ENCODE measurements at regions not wholly inside any gene's neighbourhood (a gene's known extent, or its start where the extent isn't known, plus 50 kb on each side); places are given as distances from the start of the nearest gene placed in this dataset.

DNA sequence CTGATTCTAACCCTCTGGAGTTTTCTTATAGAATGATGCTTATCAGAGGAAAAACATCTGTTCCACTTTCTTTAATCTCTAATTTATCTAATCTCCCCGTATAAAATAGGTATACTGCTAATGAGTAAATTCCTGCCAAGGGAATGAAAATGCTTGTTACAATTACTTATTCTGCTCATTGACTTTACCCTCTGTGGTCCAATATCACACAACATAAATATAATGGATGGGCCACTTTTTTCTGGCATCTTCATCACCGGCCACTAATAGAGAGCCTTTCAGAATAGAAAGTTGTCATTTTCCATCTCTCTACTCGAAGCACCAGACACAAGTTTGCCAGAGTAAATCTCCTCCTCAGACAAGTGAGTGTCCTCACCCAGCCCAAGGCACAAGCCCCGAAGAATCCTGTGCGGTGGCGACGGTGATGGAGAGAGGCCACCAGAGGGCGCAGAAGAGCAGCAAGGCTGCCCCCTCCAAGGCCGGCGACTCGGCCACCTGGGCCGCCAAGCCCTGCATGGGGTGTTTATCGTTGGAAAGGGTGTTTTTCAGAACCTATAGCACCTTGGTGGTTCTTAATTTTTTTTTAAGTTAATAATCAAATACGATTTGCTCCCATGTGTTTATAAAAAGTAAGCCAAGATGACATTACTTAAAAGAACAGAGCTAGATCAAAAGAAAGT lies 212.9 kb upstream of the ARID1B start:
- DNase-seq (ENCODE audit: low read depth), result peak; percentile 24

DNA sequence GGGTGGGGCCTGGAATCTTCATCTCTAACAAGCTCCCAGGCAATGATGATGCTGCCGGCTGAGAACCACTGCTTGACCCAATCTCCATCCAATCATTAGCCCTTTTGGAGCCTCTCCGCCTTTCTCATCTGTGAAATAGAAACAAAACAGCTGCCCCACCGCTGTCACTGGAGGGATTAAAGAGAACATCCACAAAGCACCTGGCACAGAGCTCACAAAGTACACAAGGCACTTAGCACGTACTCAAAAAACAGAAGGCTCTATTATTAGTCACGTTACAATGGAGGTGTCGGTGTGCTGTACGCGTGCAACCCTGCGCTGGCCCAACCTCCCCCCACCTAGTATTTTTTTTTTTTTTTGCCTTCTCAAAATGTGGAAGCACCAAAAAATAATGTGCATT lies 213.5 kb upstream of the ARID1B start:
- DNase-seq (ENCODE audit: low read depth), result no peak

DNA sequence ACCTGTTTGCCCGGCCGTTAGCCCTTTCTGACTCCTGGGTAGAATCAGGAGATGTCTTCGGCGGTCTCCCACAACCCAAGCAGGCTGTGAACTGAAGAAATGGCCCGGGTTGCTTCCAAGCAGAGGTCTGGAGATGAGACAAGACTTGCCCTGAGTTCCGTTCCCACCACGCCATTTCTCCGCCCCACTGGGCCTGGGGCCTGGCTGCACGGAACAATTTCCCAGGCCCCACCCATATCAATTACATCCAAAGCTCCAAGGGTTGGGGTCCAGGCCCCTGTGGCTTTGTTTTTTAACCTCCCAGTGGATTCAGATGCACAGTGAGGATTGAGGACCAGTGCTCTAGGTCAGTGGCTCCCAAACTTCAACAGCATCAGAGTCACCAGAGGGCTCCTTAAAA lies 214.5 kb upstream of the ARID1B start:
- no peak for DNase-seq (ENCODE audit: low read depth)

DNA sequence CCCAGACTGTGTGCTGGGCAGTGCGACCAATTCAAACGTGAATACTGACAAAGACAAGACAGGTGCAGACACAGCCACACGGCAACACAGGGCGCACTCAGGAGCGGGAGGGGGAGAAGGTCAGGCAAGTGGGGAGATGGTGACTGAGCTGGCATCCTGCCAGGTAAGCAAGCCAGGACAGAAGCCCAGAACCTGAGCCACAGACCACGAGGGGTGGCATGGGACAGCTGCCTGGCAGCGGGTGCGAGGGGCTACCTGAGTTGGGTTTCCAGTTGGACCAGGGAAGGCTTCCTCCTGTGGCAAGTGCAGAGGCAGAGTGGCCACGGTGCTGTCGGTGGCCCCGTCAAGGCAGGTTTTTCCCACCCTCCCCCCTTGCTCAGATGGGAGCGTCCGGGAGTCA lies 215.2 kb upstream of the ARID1B start:
- no peak for DNase-seq (ENCODE audit: low read depth)

DNA sequence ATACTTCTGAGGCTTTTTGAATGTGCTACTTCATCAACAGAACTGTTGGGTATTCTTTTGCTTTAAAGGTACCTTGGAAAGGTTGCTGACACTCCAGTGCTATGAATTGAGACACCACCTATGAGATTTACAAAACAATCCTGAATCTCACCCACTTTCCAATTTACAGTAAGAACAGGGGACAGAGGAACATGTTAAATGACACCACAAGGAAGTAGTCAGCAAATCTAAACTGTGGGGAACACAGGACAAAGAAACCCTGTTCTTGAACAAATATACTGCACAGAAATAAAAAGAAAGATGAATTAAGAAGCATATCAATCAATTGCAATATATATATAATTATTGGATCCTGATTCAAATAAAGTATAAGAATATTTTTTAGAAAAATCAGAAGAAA lies 216.7 kb upstream of the ARID1B start:
- no peak for DNase-seq (ENCODE audit: low read depth)

DNA sequence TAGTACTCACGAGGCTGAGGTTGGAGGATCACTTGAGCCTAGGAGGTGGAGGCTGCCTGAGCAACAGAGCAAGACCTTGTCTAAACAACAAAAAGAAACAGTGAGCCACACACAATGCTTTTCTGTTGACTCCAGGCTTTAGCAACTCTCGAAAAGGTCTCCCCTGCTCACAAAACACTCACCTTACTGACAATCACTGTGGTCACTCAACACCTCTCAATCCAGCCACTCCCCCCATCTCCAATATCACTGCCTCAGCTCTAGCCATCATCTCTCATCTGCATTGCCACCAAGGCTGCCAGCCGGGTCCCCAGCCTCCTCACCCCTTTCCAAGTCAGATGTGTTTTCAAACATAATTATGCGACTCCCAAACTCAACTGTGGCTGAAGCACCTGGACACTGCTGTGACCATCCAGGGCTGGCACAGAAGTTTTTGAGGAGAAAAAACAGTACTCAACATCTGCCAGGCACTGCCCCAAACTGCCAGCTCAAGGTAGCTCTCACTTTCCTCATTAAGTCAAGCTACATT lies 218.0 kb upstream of the ARID1B start:
- no peak for DNase-seq (ENCODE audit: low read depth)

DNA sequence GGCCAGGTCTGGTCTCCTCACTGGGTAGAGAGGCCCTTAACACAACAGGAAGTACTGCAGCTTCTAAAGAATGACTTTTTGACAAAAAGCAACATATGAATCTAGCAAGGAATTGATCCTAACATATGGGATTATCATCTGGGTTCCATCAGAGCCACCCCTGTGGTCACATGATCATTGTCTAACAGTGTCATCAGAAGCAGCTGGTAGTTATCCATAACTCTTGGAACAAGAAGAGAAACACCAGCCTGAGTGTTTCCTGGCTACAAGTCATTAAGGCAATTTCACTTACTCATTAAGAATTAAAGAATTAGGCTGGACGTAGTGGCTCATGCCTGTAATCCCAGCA lies 219.3 kb upstream of the ARID1B start:
- DNase-seq (ENCODE audit: low read depth), result no peak

DNA sequence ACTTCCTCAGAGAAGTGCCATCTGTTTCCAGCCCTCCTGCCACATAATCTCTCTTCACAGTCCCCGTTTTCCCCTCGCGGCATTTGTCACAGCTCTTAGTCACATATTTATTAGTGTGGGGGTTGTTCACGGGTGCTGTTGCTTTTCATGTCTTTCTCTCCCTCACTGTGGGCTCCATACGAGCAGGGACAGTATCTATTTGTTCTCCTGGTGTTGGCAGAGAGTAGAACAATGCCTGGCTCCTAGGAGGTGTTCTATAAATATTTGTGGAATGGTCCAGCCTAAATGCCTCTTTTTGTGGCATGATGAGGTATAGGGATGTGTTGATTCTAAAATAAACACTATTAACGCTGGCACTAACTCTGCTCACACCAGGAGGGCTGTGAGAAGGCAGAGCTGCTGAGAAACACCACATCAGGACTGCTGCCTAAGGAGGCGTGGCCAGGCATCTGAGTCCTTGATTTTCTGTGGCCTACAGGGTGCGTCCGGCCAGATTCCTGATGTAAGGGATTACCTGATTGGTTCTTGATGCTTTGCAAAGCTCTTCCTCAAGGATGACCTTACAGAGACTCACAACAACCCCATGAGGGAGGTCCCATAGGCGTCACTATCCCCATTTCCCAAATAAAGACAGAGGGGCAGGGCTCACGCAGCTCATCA lies 219.8 kb upstream of the ARID1B start:
- no peak for DNase-seq (ENCODE audit: low read depth)

DNA sequence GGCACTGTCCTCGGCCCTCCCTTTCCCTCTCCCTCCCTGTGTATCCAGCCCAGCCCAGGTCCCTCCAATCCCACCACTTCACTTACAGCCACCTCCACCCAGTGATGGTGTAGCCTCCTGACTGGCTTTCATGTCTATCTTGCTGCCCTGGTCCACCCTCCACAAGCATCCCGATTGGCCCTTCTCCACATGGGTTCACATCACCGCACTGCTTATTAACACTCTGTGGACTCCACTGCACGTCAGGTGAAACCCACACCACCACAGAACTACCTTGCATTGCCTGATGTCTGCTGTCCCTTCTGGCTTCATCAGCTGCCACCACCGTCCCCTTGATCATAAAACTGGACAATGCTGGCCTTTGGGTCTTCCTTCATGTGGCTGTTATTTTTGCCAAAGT lies 220.4 kb upstream of the ARID1B start:
- DNase-seq (ENCODE audit: low read depth), result no peak

DNA sequence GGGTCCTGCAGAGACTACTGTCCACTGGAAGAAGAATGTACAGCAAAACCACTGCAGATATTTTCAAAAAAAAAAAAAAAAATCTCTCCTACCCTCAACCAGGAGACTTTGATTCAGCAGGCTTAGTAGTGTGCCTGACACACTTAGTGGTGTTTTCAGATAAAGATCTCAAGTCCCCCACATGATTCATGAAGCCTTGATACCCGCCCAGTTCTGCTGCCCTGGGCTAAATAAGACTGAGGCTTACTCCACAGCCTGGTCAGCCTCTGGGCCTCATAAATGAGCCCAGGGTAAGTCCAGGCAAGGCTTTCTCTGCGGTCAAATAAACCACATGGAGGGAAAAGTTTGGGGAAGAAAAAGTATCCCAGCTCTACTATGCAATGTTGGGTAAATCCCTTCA lies 222.1 kb upstream of the ARID1B start:
- no peak for DNase-seq (ENCODE audit: low read depth)

DNA sequence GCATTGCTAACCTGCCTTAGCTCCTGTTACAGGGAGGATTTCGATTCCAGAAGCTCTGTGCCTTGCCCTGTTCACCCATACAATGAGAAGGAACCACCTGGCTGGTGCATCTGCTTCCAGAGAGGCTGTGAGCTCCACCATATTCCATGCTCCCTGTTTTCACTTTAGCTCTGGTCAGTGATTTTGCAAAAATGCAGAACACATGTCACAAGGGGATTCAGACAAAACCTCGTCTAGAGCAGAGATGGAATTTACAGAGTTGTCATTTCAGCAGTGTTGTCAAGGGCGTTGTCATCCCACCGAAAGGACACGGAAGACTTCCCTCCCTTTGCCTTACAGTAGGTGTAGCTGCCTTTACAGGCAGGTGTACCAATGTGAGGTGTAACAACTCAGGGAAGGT lies 223.0 kb upstream of the ARID1B start:
- DNase-seq (ENCODE audit: low read depth), result no peak

DNA sequence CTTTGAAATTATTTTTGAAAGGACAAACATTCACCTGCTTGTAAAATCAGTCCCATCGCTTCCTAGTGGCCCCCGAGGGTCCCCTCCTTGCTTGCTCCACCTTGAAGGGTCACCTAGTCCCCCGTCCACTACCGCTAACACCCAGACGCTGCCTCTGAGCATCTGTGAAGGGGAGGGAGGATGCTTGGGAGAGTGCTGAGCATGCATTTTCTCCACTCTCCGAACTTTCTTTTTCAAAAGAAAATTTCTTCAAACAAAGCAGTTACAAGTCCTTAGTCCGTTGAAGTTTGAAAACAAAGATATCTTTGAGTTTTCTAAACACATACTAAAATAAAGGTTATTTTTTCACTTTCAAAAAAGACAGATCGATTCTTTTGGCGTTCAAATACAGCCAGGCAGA lies 224.3 kb upstream of the ARID1B start:
- no peak for DNase-seq (ENCODE audit: low read depth)

DNA sequence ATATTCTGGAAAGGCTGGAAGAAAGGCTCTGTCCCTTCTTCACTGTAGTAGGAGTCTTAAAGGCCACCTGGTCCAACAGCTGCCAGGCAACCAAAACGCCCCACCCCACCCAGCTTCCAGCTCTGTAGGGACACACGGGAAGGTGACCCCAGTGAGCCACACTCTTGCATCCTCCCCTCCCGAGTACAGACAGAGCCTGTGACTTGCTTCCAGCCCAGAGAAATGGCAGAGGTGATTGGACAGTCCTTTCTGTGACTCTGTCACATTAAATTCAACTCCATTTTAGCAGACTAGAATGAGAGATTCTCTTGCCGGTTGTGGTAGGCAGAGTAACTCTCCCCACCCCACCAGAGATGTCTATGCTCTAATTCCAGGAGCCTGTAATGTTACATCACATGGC lies 226.2 kb upstream of the ARID1B start:
- DNase-seq (ENCODE audit: low read depth), result no peak

DNA sequence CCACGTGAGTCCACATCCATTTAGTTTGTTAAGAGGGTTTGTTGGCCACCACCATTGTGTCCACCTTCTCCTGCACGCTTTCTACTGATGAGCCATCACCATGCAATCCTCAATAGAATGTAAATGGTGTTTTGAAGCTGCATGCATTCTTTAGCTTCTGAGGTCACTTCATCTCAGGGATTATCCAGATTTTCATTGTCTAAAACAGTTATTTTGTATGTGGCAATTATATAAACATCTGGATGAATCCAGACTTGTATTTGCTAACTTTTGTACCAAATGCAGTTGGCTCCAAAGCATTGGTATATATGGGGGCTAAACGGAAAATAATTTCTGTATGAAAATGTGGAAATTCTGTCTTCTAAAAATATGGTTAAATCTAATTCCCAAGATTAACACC lies 231.2 kb upstream of the ARID1B start:
- no peak for DNase-seq (ENCODE audit: low read depth)

DNA sequence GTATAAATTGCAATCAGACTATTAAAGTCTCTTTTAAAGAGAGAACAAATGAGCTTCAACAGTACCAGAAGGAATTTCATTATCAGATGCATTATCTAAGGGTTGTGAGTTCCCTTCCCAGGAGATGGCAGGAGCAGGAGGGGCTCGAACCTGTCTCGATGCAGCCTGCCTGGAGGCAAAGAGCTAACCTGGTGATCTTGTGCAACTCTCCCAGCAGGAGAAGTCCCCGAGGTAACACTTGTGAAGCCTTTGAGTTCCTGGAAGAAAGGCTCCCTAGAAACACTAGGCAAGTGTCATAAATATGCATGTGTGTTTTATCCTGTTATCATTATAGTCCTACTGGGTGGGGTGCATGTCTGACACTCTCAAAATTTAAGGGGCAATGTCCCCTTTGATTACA lies 232.2 kb upstream of the ARID1B start:
- no peak for DNase-seq (ENCODE audit: low read depth)

DNA sequence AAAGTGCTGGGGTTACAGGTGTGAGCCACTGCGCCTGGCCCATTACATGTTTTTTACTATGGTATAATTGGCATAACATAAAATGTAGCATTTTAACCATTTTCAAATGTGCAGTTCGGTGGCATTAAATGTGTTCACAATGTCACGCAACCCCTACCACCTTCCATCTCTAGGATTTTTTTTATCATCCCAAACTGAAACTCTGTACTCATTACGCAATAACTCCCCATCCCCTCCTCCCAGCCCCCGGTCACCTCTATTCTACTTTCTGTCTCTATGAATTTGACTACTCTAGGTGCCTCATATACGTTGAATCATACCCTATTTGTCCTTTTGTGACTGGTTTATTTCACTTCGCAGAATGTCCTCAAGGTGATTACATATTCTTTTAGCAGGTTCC lies 233.1 kb upstream of the ARID1B start:
- no peak for DNase-seq (ENCODE audit: low read depth)

DNA sequence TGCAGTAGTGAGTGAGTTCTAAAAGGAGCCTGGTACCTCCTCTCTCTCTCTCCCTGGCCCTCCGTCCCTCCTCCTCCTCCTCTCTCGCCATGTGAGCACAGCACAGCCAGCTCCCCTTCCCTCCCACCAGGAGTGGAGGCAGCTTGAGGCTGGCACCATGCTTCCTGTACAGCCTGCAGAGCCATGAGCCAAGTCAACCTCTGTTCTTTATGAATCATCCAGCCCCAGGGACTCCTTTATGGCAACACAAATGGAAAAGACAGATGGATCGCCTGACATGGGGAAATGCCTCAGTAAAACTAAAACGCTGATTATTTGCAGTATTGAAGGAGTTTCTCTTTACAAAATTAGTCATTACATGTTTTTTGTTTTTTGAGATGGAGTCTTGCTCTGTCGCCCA lies 233.7 kb upstream of the ARID1B start:
- no peak for DNase-seq (ENCODE audit: low read depth)

DNA sequence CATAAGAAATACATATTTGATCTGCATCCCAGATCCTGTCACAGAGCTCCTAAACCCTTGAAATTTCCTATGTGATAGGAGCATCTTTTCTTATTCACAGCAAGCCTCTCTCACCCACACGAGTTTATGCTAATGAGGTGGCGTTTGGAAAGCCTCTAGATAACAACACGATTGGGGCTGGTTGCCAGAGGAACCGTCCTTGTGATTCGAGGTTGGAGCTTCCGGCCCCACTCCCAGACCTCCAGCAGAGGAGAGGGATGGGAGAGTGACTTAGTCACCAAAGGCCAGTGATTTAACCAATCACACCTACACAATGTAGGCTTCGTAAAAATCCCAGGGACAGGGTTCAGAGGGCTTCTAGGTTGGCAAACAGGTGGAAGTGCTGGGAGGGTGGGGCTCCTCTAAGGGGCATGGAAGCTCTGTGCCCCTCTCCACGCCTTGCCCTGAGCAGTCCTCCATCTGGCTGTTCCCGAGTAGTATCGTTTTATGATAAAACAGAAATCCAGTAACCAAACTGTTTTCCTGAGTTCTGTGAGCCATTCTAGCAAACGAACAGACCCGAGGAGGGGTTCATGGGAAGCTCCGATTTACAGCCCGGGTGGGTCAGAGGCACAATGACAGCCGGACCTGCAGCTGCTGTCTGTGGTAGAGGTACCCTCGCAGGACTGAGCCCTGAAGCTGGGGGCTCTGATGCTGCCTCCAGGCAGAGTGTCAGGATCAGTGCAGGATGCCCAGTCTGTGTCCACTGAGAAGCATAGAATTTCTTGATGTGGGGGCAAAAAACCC lies 238.1 kb upstream of the ARID1B start:
- DNase-seq (ENCODE audit: low read depth), result no peak

DNA sequence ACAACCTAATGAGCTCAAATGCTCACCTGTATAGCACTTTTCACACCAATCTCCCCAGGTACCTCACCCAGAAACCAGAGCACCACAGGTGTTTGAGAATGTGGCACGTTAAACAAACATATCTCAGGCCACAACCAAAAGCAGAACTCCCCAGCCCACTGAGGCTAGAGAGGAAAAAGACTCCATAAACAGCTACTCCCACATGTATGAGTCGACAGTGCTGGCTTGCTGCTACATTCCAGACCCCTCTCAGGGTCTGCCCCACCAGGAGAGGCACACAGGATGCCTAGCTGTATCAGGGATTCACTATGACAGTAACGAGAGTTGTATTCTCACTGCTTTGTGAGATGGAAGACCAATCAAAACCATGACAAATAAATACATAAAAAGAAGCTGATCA lies 242.6 kb upstream of the ARID1B start:
- DNase-seq (ENCODE audit: low read depth), result no peak

DNA sequence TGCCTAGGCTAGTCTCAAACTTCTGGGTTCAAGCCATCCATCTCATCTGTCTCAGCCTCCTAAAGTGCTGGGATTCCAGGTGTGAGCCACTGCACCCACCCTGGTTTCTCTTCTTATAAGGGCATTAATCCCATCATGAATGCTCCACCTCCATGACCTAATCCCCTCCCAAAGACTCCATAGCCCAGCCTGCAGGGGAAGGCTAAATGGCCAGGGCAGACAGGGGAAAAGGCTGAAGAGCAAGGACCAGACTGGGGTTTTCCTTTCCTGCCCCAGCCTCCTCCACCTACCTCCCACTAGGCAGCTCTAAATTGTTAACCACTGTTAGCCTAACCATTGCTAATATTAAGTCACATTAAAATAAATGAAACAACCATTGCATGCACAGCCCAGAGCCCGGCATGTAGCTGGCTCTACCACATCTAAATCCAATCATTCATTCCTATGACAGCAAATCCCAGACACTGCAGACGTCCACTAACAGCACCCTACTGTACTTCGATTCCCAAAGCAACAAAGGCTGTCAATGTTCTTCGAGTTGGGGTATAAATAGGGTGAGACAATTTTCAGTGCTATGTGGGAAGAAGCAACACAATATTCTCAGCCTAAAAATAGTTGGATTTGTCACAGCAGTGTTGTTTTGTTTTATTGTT lies 243.2 kb upstream of the ARID1B start:
- no peak for DNase-seq (ENCODE audit: low read depth)

DNA sequence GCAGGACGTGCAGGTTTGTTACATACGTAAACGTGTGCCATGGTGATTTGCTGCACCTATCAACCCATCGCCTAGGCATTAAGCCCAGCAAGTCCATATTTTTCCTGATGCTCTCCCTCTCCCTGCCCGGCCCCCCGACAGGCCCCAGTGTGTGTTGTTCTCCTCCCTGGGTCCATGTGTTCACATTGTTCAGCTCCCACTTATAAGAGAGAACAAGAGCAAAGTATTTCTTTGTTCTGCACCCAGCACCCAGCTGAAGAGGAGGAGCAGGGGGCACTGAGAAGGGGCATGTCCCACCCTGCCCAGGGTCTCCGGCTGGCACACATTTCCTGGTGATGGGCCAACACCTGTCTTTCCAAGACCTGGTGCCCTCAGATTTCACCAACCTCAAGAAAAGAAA lies 251.1 kb upstream of the ARID1B start:
- DNase-seq (ENCODE audit: low read depth), result no peak

DNA sequence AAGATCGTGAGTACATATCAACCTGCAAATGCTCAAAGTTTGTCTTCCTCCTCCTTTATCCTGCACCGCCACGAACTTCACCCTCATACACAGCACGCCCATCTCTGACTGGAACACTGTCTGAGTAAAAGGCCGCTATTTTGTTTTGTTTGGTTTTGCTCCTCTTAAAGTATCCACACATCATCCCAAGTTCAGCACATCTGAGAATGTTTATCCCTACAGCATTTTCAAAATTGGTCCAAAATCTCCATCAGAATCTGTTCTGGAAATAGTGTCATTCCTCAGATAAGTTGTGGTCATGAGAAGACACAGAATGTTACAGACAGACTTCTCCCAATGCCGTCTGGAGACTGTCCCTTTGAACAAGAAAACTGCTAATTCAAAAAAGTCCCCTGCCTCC lies 251.6 kb upstream of the ARID1B start:
- DNase-seq (ENCODE audit: low read depth), result no peak

DNA sequence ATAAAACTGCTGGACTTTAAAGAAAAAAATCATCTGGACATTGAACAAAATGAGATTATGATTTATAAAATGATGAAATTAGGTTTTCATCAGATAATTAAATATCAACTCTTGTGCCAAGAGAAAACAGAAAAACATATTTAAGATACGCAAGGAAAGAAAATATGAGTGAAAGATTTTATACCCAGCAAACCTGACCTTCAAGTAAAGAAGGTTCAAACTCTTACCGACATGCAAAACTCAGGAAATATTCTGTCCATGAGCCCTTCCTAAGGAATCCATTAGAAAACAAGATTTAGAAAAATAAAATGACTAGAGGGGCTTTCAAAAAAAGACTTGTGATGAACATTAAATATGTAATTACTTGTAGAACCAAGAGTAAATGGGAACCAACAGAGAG lies 257.2 kb upstream of the ARID1B start:
- DNase-seq (ENCODE audit: low read depth), result no peak

Measured in T-helper 22 cell (primary cell).